GM23338 (cell line): ENCODE measurements at regions not wholly inside any gene's neighbourhood (a gene's known extent, or its start where the extent isn't known, plus 50 kb on each side); places are given as distances from the start of the nearest gene placed in this dataset.

ENCODE experiments used
- ATAC-seq: fragments of 200-7000 bp; cut with Tn5 transposase; 3 replicates; pipeline ENCODE4 v1.9.1; 2020
- DNase-seq: peaks from one replicate; pipeline ENCODE4 v3.0.0-alpha.2; 2015; ENCODE audit warnings: low spot score
- H2AFZ ChIP-seq: fragments of 200-600 bp; sonication (generic); 2 replicates; pipeline ENCODE4 v1.8.0; 2016; ENCODE audit warnings: antibody characterized with exemption, mild to moderate bottlenecking, moderate library complexity
- H3F3A ChIP-seq: fragments of 200-600 bp; sonication (generic); replicated peaks from 2 replicates; pipeline ENCODE4 v1.8.0; 2017; ENCODE audit warnings: antibody characterized with exemption, mixed run types, low read depth
- H3K27ac ChIP-seq: fragments of 200-600 bp; sonication (generic); 2 replicates; pipeline ENCODE4 v1.6.1; 2016; ENCODE audit warnings: low read depth
- H3K27me3 ChIP-seq: fragments of 200-600 bp; sonication (generic); 2 replicates; pipeline ENCODE4 v1.8.0; 2016; ENCODE audit warnings: mild to moderate bottlenecking, mixed run types, moderate library complexity; ENCODE audit not compliant: insufficient read depth
- H3K36me3 ChIP-seq: fragments of 200-600 bp; sonication (generic); 2 replicates; pipeline ENCODE4 v1.8.0; 2016; ENCODE audit warnings: mild to moderate bottlenecking; ENCODE audit not compliant: insufficient read depth
- H3K4me1 ChIP-seq: fragments of 200-600 bp; sonication (generic); 2 replicates; pipeline ENCODE4 v1.8.0; 2016; ENCODE audit warnings: mild to moderate bottlenecking, moderate library complexity; ENCODE audit not compliant: insufficient read depth
- H3K4me2 ChIP-seq: fragments of 200-600 bp; sonication (generic); 2 replicates; pipeline ENCODE4 v1.7.1; 2017; ENCODE audit warnings: mixed run types
- H3K4me3 ChIP-seq: fragments of 200-600 bp; sonication (generic); 2 replicates; pipeline ENCODE4 v1.6.1; 2016; ENCODE audit warnings: mixed run types
- H3K79me2 ChIP-seq: fragments of 200-600 bp; sonication (generic); replicated peaks from 2 replicates; pipeline ENCODE4 v1.8.0; 2017; ENCODE audit warnings: mild to moderate bottlenecking; ENCODE audit not compliant: insufficient read depth
- H3K9me2 ChIP-seq: fragments of 200-600 bp; sonication (generic); 2 replicates; pipeline ENCODE4 v1.8.0; 2017; ENCODE audit not compliant: insufficient read depth
- H4K20me1 ChIP-seq: fragments of 200-600 bp; sonication (generic); replicated peaks from 2 replicates; pipeline ENCODE4 v1.8.0; 2017; ENCODE audit warnings: mild to moderate bottlenecking; ENCODE audit not compliant: insufficient read depth
- H3K27ac Mint-ChIP-seq: 2 replicates; pipeline ENCODE4 v1.8.0; 2020; ENCODE audit warnings: inconsistent platforms, mild to moderate bottlenecking, moderate library complexity, mixed read lengths
- H3K27me3 Mint-ChIP-seq: 3 replicates; pipeline ENCODE4 v1.8.0; 2022; ENCODE audit warnings: low read depth, mild to moderate bottlenecking, moderate library complexity, mixed read lengths, inconsistent platforms; ENCODE audit not compliant: insufficient read depth, poor library complexity
- H3K36me3 Mint-ChIP-seq: 3 replicates; pipeline ENCODE4 v1.8.0; 2021; ENCODE audit warnings: low read depth, mild to moderate bottlenecking, inconsistent platforms, moderate library complexity, mixed read lengths
- H3K4me1 Mint-ChIP-seq: 3 replicates; pipeline ENCODE4 v1.8.0; 2020; ENCODE audit warnings: mild to moderate bottlenecking, inconsistent platforms, mixed read lengths
- H3K4me3 Mint-ChIP-seq: 3 replicates; pipeline ENCODE4 v1.8.0; 2021; ENCODE audit warnings: moderate library complexity, mild to moderate bottlenecking, inconsistent platforms, mixed read lengths
- H3K9me3 Mint-ChIP-seq: 3 replicates; pipeline ENCODE4 v1.8.0; 2020; ENCODE audit warnings: moderate library complexity, mild to moderate bottlenecking, inconsistent platforms, mixed read lengths
- POLR2AphosphoS5 ChIP-seq: IDR thresholded peaks from 2 replicates; pipeline ENCODE4 v1.6.1; 2016; ENCODE audit warnings: antibody characterized with exemption, low read depth
- ZNF114 ChIP-seq: fragments of 250-450 bp; sonication (Bioruptor Pico); IDR thresholded peaks from 2 replicates; pipeline ENCODE4 v1.5.0; 2020; ENCODE audit warnings: mild to moderate bottlenecking, moderate library complexity
- ZNF331 ChIP-seq: fragments of 250-450 bp; sonication (Bioruptor Pico); IDR thresholded peaks from 2 replicates; pipeline ENCODE4 v1.5.0; 2020; ENCODE audit warnings: low read depth, mild to moderate bottlenecking, moderate library complexity
- ZNF462 ChIP-seq: fragments of 250-450 bp; sonication (Bioruptor Pico); IDR thresholded peaks from 2 replicates; pipeline ENCODE4 v1.5.0; 2020; ENCODE audit warnings: mild to moderate bottlenecking, moderate library complexity
- TF ChIP-seq, protein P1 (sequence below): IDR thresholded peaks from 2 replicates; pipeline ENCODE4 v1.6.1; 2016; ENCODE audit warnings: antibody characterized with exemption
- TF ChIP-seq, protein P2 (sequence below), 2 experiments: fragments of 200-600 bp in 1 of 2; sonication (generic) in 1 of 2; conservative IDR thresholded peaks; 2 replicates each; pipeline versions ENCODE4 v1.5.1 to v1.6.1; 2016 to 2017; ENCODE audit warnings: antibody characterized with exemption in 2 of 2, low read depth in 2 of 2, mild to moderate bottlenecking in 2 of 2, moderate library complexity in 1 of 2

GRCh38 chr5:52624291-52624690 is 163.4 kb upstream of the ITGA1 start:
- Mint-ChIP-seq H3K36me3 (no peaks in the 10 kb centered on the region; the same call in 2 of the 3 replicates), H3K4me3 (no peak overlapping the region), H3K9me3 (no peaks in the 10 kb centered on the region), H3K4me1 (no peaks in the 10 kb centered on the region), H3K27me3 (no peaks in the 10 kb centered on the region), H3K27ac (no peak overlapping the region)
- Histone ChIP-seq H3K27me3 (no peaks in the 10 kb centered on the region), H3F3A (no peaks in the 10 kb centered on the region), H3K79me2 (no peaks in the 10 kb centered on the region), H3K4me3 (no peak overlapping the region), H4K20me1 (no peaks in the 10 kb centered on the region), H3K4me2 (no peak overlapping the region), H3K4me1 (no peaks in the 10 kb centered on the region), H3K36me3 (no peaks in the 10 kb centered on the region), H2AFZ (no peak overlapping the region), H3K27ac (no peak overlapping the region), H3K9me2 (no peaks in the 10 kb centered on the region)
- ATAC-seq (no peak), DNase-seq (no peak)
- TF ChIP-seq ZNF462 (CRISPR knock-in tag) = no peak

GRCh38 chr5:52626312-52626711 is 161.4 kb upstream of the ITGA1 start:
- Mint-ChIP-seq H3K27ac (no peak overlapping the region), H3K4me3 (no peak overlapping the region), H3K36me3 (no peaks in the 10 kb centered on the region; the same call in 1 of the 3 replicates), H3K27me3 (peaks cover 7% of the 10 kb centered on the region), H3K4me1 (no peaks in the 10 kb centered on the region), H3K9me3 (no peaks in the 10 kb centered on the region)
- no peaks in the 10 kb centered on the region for H3F3A ChIP-seq
- no peak for ATAC-seq
- H3K4me2 ChIP-seq = no peak overlapping the region
- no peaks in the 10 kb centered on the region for H4K20me1 ChIP-seq
- H3K79me2 ChIP-seq = no peaks in the 10 kb centered on the region
- no peaks in the 10 kb centered on the region for H3K36me3 ChIP-seq
- no peak overlapping the region for H2AFZ ChIP-seq
- H3K27ac ChIP-seq = no peak overlapping the region
- no peak overlapping the region for H3K4me3 ChIP-seq
- DNase-seq = no peak
- no peaks in the 10 kb centered on the region for H3K27me3 ChIP-seq
- no peaks in the 10 kb centered on the region for H3K4me1 ChIP-seq
- H3K9me2 ChIP-seq = peaks cover 2% of the 10 kb centered on the region; the same call in 1 of the 2 replicates
- TF ChIP-seq, protein P1, sequence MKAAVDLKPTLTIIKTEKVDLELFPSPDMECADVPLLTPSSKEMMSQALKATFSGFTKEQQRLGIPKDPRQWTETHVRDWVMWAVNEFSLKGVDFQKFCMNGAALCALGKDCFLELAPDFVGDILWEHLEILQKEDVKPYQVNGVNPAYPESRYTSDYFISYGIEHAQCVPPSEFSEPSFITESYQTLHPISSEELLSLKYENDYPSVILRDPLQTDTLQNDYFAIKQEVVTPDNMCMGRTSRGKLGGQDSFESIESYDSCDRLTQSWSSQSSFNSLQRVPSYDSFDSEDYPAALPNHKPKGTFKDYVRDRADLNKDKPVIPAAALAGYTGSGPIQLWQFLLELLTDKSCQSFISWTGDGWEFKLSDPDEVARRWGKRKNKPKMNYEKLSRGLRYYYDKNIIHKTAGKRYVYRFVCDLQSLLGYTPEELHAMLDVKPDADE = no peak
- TF ChIP-seq ZNF331 (CRISPR knock-in tag) (no peak), POLR2AphosphoS5 (no peak), ZNF114 (CRISPR knock-in tag) (no peak)
- TF ChIP-seq, protein P2, sequence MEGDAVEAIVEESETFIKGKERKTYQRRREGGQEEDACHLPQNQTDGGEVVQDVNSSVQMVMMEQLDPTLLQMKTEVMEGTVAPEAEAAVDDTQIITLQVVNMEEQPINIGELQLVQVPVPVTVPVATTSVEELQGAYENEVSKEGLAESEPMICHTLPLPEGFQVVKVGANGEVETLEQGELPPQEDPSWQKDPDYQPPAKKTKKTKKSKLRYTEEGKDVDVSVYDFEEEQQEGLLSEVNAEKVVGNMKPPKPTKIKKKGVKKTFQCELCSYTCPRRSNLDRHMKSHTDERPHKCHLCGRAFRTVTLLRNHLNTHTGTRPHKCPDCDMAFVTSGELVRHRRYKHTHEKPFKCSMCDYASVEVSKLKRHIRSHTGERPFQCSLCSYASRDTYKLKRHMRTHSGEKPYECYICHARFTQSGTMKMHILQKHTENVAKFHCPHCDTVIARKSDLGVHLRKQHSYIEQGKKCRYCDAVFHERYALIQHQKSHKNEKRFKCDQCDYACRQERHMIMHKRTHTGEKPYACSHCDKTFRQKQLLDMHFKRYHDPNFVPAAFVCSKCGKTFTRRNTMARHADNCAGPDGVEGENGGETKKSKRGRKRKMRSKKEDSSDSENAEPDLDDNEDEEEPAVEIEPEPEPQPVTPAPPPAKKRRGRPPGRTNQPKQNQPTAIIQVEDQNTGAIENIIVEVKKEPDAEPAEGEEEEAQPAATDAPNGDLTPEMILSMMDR (conservative IDR thresholded peaks at IDR 0.05; ENCODE audit: low read depth in 2 of 2) = no peak
